T-helper 22 cell (primary cell): ENCODE measurements at regions not wholly inside any gene's neighbourhood (a gene's known extent, or its start where the extent isn't known, plus 50 kb on each side); places are given as distances from the start of the nearest gene placed in this dataset.

ENCODE experiments used
- DNase-seq: peaks from one replicate; pipeline ENCODE4 v3.0.0-alpha.2; 2020; ENCODE audit warnings: low read depth

- DNase-seq, result no peak
These were observed 179.1 kb upstream of the IER5L start for GRCh38 chr9:129356871-129357772.

GRCh38 chr9:129355631-129356030 is 177.6 kb upstream of the IER5L start:
- no peak for DNase-seq

GRCh38 chr9:129354498-129354897 is 176.4 kb upstream of the IER5L start:
- DNase-seq, result no peak

- DNase-seq, result no peak
These were observed 175.8 kb upstream of the IER5L start for GRCh38 chr9:129353697-129354336.

GRCh38 chr9:129352146-129352865 is 174.2 kb upstream of the IER5L start:
- no peak for DNase-seq

GRCh38 chr9:129351642-129352145 is 173.6 kb upstream of the IER5L start:
- DNase-seq, result no peak

GRCh38 chr9:129351058-129351641 is 173.1 kb upstream of the IER5L start:
- DNase-seq, result no peak

- DNase-seq, result no peak
These were observed 172.3 kb upstream of the IER5L start for GRCh38 chr9:129350143-129350935.

- DNase-seq, result no peak
These were observed 171.5 kb upstream of the IER5L start for GRCh38 chr9:129349665-129349947.

- no peak for DNase-seq
These were observed 171.0 kb upstream of the IER5L start for GRCh38 chr9:129348890-129349664.

- no peak for DNase-seq
These were observed 169.5 kb upstream of the IER5L start for GRCh38 chr9:129347316-129348120.

- no peak for DNase-seq
These were observed 168.0 kb upstream of the IER5L start for GRCh38 chr9:129346046-129346445.

GRCh38 chr9:129344641-129345495 is 166.8 kb upstream of the IER5L start:
- DNase-seq, result no peak

GRCh38 chr9:129343424-129344375 is 165.6 kb upstream of the IER5L start:
- DNase-seq, result no peak

- DNase-seq, result no peak
These were observed 164.7 kb upstream of the IER5L start for GRCh38 chr9:129342591-129343423.

- DNase-seq, result no peak
These were observed 163.9 kb upstream of the IER5L start for GRCh38 chr9:129341987-129342348.
